Chondrocyte (in vitro differentiated cells): ENCODE measurements at regions not wholly inside any gene's neighbourhood (a gene's known extent, or its start where the extent isn't known, plus 50 kb on each side); places are given as distances from the start of the nearest gene placed in this dataset.

Source experiments
- DNase-seq: peaks from one replicate; pipeline ENCODE4 v3.0.0; 2021; ENCODE audit warnings: mixed read lengths, low spot score
- H3K27ac Mint-ChIP-seq: one replicate; pipeline ENCODE4 v1.8.0; 2021; ENCODE audit warnings: mild to moderate bottlenecking, moderate library complexity, mixed read lengths; ENCODE audit not compliant: unreplicated experiment
- H3K27me3 Mint-ChIP-seq: 2 replicates; pipeline ENCODE4 v1.8.0; 2021; ENCODE audit warnings: low read depth, mixed read lengths
- H3K36me3 Mint-ChIP-seq: 2 replicates; pipeline ENCODE4 v1.8.0; 2021; ENCODE audit warnings: low read depth, mixed read lengths
- H3K4me1 Mint-ChIP-seq: 2 replicates; pipeline ENCODE4 v1.8.0; 2021; ENCODE audit warnings: low read depth, mild to moderate bottlenecking, mixed read lengths
- H3K4me3 Mint-ChIP-seq: one replicate; pipeline ENCODE4 v1.8.0; 2021; ENCODE audit warnings: mild to moderate bottlenecking, moderate library complexity, mixed read lengths; ENCODE audit not compliant: unreplicated experiment
- H3K9me3 Mint-ChIP-seq: 2 replicates; pipeline ENCODE4 v1.8.0; 2021; ENCODE audit warnings: low read depth, mixed read lengths
- TF ChIP-seq, protein P1 (sequence below): fragments of 200-600 bp; sonication (generic); IDR thresholded peaks from 2 replicates; pipeline ENCODE4 v1.5.0; 2021; ENCODE audit warnings: antibody characterized with exemption, mild to moderate bottlenecking, moderate library complexity

DNA sequence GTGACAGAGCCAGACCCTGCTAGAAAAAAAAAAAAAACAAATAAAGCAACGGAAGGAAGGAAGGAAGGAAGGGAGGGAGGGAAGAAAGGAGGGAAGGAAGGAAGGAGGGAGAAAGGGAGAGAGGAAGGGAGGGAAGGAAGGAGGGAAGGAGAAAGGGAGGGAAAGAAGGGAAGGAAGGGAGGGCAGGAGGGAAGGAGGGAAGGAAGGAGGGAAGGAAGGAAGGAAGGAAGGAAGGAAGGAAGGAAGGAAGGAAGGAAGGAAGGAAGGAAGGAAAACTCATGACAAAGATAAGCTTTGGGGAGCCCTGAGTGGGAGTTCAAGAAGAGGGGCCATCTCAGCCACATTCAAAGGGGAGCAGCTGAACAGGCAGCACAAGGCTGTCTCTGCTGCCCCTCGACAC lies 124.7 kb upstream of the MGMT start:
- H3K4me1 Mint-ChIP-seq, result no peaks in the 10 kb centered on the region
- H3K27ac Mint-ChIP-seq, result no peak overlapping the region
- no peak for DNase-seq
- H3K9me3 Mint-ChIP-seq, result peaks cover 6% of the 10 kb centered on the region
- H3K36me3 Mint-ChIP-seq, result no peaks in the 10 kb centered on the region
- H3K27me3 Mint-ChIP-seq, result peaks cover 3% of the 10 kb centered on the region
- no peak overlapping the region for H3K4me3 Mint-ChIP-seq
- TF ChIP-seq, protein P1, sequence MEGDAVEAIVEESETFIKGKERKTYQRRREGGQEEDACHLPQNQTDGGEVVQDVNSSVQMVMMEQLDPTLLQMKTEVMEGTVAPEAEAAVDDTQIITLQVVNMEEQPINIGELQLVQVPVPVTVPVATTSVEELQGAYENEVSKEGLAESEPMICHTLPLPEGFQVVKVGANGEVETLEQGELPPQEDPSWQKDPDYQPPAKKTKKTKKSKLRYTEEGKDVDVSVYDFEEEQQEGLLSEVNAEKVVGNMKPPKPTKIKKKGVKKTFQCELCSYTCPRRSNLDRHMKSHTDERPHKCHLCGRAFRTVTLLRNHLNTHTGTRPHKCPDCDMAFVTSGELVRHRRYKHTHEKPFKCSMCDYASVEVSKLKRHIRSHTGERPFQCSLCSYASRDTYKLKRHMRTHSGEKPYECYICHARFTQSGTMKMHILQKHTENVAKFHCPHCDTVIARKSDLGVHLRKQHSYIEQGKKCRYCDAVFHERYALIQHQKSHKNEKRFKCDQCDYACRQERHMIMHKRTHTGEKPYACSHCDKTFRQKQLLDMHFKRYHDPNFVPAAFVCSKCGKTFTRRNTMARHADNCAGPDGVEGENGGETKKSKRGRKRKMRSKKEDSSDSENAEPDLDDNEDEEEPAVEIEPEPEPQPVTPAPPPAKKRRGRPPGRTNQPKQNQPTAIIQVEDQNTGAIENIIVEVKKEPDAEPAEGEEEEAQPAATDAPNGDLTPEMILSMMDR, result no peak

DNA sequence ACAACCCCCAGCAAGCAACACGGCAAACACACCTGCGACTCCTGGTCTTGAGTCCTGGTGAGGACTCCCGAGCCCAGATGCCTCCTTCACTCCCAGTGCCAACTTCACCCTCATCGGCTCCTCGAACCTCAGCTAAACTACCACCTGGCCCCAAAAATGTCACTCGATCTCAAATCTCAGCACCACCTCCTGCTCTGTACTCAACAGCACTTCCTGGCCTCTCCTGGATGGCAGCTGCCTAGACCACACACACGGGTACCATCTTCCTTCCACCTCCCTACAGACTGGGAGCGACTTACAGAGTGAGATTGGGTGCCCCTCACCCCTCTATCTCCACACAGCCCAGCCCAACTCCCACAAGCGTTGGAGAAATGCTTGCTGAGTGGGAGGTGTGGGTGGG lies 123.9 kb upstream of the MGMT start:
- Mint-ChIP-seq H3K4me3 (no peak overlapping the region), H3K36me3 (no peaks in the 10 kb centered on the region)
- TF ChIP-seq, protein P1, result no peak

DNA sequence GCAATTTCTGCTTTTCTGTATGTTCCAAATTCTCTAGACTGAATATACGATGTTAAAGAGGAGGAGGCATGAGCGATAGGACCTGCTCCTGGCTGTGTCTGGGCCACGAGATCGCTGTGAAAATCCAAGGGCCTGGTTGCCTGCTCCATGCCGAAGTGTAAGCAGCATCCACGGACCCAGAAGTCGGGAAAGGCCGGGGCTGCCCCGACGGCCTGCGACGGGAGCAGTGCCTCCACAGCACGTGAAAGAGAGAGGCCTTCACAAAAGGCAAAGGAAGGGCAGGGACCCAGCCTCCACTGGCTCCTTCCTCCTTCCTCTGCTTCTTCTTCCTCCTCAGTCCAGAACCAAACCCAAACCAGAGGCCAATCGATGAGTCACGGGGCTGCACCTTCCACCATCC lies 122.9 kb upstream of the MGMT start:
- Mint-ChIP-seq H3K27ac (no peak overlapping the region), H3K4me1 (no peaks in the 10 kb centered on the region), H3K4me3 (no peak overlapping the region), H3K36me3 (no peaks in the 10 kb centered on the region), H3K9me3 (peaks cover 6% of the 10 kb centered on the region), H3K27me3 (peaks cover 2% of the 10 kb centered on the region)
- TF ChIP-seq, protein P1, result no peak
- DNase-seq, result no peak

More for the DNA sequence above, 123.9 kb upstream of the MGMT start:
- peaks cover 6% of the 10 kb centered on the region for H3K9me3 Mint-ChIP-seq
- H3K4me1 Mint-ChIP-seq, result no peaks in the 10 kb centered on the region
- no peak overlapping the region for H3K27ac Mint-ChIP-seq
- no peak for DNase-seq
- H3K27me3 Mint-ChIP-seq, result peaks cover 3% of the 10 kb centered on the region

DNA sequence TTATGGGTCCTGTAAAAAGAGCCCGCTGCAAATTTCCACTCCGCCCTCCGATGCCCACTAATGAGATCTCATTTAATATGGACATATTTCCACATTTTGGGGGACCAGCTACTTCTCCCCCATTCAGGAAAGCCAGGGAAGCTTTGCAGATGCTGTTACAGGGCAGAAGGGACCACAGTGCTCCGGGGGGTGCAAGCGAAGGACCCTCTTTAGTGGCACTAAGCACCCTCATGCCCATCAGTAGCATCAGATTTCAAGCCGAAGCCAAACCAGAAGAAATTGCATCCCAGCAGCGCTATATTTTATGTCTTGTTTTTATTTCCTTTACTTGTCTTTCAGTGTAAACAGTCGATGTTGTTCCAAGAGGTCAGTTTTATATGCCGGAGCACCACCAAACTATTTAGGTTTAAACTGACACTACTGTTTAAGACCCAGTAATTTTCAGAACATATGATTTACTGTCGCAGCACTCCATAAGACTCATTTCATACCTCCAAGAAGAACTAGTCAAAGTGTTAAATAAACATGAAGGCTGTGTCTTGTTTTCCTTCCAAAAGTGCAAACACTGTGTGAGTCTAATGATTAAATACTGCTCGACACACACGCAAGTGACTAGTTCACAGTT lies 122.2 kb upstream of the MGMT start:
- H3K4me1 Mint-ChIP-seq, result no peaks in the 10 kb centered on the region
- H3K4me3 Mint-ChIP-seq, result no peak overlapping the region
- H3K27me3 Mint-ChIP-seq, result peaks cover 2% of the 10 kb centered on the region

DNA sequence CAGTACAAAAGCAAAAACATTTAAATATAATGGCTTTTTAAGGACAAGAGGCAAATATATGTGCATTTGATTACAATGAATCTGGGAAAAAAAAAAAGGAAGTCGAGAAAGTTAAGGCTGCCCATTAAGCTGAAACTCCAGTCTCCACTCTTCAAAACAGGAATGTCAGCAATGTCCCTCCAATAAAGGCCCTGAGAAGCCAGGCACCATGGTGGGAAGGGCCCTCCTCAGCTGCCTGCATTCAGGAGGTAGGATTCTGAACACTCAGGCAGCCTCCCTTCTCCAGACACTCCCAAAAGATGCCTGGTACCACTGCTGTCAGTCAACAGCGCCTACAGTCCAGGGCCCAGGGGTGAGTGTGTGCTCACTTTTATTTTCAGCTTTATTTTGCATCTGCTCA lies 121.3 kb upstream of the MGMT start:
- H3K9me3 Mint-ChIP-seq, result peaks cover 6% of the 10 kb centered on the region
- H3K4me3 Mint-ChIP-seq, result no peak overlapping the region
- TF ChIP-seq, protein P1, result no peak

More for the DNA sequence above, 122.2 kb upstream of the MGMT start:
- H3K9me3 Mint-ChIP-seq, result peaks cover 6% of the 10 kb centered on the region
- H3K36me3 Mint-ChIP-seq, result no peaks in the 10 kb centered on the region
- TF ChIP-seq, protein P1, result no peak
- DNase-seq, result no peak
- H3K27ac Mint-ChIP-seq, result no peak overlapping the region

More for the DNA sequence above, 121.3 kb upstream of the MGMT start:
- Mint-ChIP-seq H3K36me3 (no peaks in the 10 kb centered on the region), H3K4me1 (no peaks in the 10 kb centered on the region), H3K27ac (no peak overlapping the region), H3K27me3 (peaks cover 2% of the 10 kb centered on the region)
- DNase-seq, result no peak
